GM21528 (cell line): ENCODE measurements at regions not wholly inside any gene's neighbourhood (a gene's known extent, or its start where the extent isn't known, plus 50 kb on each side); places are given as distances from the start of the nearest gene placed in this dataset.
"Not testable (repeated sequence)": the region's sequence is repeated elsewhere in the genome, so short reads cannot be mapped to it uniquely, and the experiment has no call there.

ENCODE experiments used
- ATAC-seq: cut with Tn5 transposase; IDR thresholded peaks from one replicate; pipeline ENCODE4 v1.9.1; 2021; ENCODE audit warnings: mild to moderate bottlenecking, moderate library complexity; ENCODE audit not compliant: unreplicated experiment, low FRiP score

GRCh38 chr4:101730291-101731117, 60.0 kb upstream of the BANK1 start:
- peak; percentile 73 for ATAC-seq

DNA sequence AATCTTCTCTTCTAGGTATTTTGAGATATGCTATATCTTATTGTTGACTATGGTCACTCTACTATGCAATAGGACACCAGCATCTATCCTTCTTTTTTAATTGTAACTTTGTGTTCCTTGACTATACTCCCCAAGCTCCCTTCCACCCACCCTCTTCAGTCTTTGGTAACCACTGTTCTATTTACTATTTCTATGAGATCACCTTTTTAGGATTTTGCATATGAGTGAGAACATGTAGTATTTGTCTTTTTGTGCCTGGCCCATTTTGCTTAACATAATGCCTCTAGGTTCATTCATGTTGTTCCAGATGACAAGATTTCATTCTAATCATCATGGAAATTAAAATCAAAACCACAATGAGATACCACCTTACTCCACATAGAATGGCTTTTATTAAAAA, 63.3 kb upstream of the BANK1 start:
- no peak for ATAC-seq

- ATAC-seq, result no peak
These were observed 66.4 kb upstream of the BANK1 start for GRCh38 chr4:101724093-101724492.

DNA sequence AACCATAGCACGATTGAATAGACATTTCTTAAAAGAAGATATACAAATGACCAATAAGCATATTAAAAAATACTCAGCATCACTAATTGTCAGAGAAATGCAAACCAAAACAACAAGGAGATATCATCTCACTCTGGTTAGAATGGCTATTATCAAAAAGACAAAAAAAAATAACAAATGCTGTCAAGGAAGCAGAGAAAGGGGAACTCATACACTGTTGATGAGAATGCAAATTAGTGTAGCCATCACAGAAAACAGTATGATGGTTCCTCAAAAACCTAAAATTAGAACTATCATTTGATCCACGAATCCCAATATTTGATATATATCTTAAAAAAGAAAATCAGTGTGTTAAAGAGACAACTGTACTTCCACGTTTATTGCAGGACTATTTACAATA, 71.7 kb upstream of the BANK1 start:
- no peak for ATAC-seq

GRCh38 chr4:101711590-101712260, 78.8 kb upstream of the BANK1 start:
- ATAC-seq, result no peak

GRCh38 chr4:101710806-101711205, 79.7 kb upstream of the BANK1 start:
- ATAC-seq, result no peak

- no peak for ATAC-seq
These were observed 82.1 kb upstream of the BANK1 start for GRCh38 chr4:101708293-101709039.

GRCh38 chr4:101707596-101707995, 82.9 kb upstream of the BANK1 start:
- ATAC-seq, result no peak

DNA sequence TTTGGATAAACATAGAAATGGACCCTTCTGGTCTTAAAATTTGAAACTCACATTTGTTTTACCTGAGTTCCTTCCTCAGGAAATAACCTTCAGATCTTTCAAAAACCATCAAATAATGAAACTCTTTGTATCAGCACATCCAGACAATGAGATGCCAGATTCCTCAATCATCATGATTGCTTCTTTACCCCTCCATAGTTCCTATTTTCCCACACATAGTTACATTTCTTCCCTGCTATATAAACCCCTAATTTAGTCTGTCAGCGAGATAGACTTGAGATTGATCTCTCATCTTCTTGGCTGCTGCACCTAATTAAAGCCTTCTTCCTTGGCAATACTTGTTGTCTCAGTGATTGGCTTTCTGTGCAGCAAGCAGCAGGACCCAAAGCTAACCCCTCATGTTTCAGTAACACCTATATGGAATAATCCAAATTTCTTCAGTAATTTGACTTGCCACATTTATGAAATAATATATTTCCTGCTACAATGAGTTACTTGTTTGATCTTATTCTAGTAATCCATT, 83.9 kb upstream of the BANK1 start:
- ATAC-seq, result no peak

GRCh38 chr4:101701551-101701950, 89.0 kb upstream of the BANK1 start:
- no peak for ATAC-seq

DNA sequence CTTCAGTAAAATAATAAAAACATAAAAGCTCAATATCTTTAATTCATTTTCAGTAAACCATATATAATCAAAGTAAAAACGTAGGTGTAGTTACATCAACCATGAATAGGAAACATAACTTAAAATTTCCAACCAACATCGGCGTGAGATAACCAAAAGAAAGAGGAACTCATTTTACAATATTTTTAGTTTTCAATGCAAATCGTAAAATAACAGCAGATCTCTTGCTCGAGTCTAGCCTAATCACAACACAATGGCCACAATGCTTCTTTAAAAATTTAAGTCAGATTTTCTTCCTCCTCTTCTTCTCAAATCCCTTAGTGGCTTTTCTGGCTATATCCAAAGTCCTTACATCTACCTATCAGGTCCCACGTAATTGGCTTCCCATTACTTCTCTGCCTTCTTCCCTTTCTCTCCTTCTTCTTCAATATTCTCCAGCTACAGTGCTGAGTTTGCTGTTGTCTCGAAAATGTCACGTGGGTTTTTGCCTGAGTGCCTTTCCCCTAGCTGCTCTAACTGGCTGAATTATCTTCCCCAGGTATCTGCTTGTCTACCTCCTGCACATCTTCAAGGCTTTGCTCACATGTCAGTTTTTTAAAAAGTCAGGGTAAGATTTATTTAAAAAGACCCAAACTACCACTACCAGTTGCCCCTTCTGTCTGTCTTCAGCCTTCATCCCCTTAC, 90.9 kb upstream of the BANK1 start:
- no peak for ATAC-seq

- ATAC-seq, result no peak
These were observed 93.3 kb upstream of the BANK1 start for GRCh38 chr4:101697266-101697665.

DNA sequence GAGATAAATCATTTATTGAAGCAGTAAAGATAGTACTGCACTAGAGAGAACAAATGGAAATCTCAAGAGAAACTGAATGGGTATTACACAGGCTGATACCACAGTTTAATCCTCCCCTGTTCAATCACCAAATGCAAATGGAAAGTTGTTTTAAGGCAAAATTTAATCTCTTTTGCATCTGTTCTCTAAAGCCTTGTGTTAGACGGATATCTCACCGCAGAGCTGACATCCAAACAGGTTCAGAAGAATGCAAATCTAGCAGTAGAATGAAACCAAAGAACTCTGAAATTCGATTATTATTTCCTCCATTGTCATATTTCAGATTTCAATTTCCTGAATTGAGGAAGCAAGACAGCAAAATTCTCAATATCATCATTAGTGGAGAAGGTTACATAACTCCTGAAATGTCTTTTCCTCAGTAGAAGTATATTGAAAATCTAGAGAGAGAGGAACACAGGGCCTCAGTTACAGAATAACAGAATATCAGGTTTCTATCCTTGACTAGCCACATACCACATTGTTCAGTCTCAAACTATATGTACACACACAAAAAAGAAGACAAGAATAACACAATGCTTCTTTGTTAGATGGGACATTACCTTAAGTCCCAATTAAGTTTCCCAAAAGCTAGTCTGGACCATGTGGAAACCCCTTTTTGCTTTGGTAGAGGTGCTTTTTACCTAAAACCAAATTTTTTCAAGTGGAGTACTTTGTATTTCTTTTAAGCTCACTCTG, 94.1 kb upstream of the BANK1 start:
- ATAC-seq, result no peak

- no peak for ATAC-seq
These were observed 95.4 kb upstream of the BANK1 start for GRCh38 chr4:101695176-101695575.

DNA sequence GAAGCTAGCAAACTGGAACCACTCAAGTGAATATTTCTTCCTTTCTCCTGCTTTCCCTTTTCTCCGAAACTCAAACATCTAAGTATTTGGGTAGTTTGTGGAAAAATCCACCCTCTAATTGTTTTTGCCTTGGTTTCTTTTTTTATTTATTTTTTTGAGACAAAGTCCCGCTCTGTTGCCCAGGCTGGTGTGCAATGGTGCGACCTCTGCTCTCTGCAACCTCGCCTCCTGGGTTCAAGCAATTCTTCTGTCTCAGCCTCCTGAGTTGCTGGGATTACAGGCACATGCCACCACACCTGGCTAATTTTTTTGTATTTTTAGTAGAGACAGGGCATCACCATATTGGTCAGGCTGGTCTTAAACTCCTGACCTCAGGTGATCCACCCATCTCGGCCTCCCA, 96.1 kb upstream of the BANK1 start:
- not testable (repeated sequence) for ATAC-seq

DNA sequence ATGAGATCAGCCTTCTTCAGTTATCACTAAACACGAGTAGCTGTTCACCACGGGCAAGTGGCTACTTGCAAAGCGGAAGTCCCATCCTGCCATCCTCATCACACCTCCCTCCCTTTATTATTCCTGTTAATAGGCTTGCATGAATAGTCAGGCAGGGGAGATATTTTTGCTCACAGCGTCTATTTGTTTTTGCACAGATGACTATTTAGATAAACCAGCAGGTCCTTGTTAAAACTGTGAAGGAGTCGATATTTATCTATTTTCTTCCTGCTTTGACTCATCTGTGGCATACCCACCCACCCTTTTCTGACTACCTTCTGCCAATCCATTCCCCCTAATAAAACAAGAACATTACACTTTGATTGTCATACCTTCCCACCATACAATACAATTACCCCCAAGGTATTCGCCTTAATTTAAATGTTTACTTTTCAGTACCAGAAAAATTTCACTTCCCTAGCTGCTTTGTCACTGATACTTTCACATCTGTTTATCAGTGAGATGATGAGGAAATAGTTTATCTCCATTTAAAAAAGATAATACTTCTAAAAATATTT, 96.6 kb upstream of the BANK1 start:
- ATAC-seq, result peak; percentile 71

GRCh38 chr4:101689220-101689619, 101.3 kb upstream of the BANK1 start:
- ATAC-seq, result no peak

DNA sequence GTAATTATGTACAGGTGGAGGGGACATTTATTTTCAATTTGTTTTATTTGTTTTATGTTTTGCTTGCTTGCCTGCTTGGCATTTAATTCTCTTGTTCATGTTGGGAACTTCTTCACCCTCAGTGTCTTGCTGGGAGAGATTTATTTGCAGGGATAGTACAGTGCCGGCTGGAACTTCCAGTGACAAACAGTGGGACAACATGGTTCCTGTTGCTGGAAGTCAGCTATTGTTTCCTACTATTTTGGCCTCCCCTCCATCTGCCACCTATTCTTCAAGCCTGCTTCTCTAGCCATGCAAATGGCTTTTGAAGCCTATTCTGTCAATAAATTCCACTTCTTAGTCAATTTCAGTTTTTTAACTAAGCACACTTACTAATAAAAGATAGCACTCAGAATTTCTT, 105.4 kb upstream of the BANK1 start:
- ATAC-seq, result no peak

DNA sequence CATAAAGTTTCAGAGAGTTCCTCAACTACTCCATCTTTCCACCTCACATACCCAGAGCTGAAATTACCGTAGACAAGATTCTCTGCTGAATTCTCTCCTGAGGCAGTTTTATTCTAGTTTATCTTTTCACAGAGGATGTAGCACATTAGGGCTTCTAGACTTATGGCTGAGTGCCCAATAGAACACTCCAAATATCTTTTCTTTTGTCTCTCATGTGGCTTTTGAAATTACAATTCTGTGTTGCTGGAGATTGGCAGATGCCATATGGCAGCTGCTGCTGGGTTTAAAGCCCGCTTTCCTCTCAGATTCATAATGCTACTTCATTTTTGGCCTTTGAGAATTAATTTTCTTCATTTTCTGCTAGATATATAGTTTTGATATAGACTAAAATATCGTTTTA, 107.6 kb upstream of the BANK1 start:
- ATAC-seq, result no peak

DNA sequence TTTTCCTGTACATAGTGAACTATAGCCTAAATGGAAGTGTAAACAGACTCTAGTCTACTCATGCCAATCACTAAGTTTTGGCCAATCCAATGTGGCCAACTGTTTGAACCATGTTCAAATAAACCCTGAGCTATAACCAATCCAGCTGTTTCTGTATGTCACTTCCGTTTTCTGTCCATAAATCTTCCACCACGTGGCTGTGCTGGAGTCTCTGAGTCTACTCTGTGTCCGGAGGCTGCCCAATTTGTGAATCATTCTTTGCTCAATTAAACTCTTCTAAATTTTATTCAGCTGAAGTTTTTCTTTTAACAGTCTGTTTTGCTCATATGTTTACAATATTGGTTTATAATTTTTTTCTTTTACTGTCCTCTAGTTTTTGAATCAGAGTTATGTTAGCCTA, 112.3 kb upstream of the BANK1 start:
- ATAC-seq, result no peak
